GM23338 (cell line): ENCODE measurements at regions not wholly inside any gene's neighbourhood (a gene's known extent, or its start where the extent isn't known, plus 50 kb on each side); places are given as distances from the start of the nearest gene placed in this dataset.

ENCODE experiments used
- ATAC-seq: fragments of 200-7000 bp; cut with Tn5 transposase; 3 replicates; pipeline ENCODE4 v1.9.1; 2020
- DNase-seq: peaks from one replicate; pipeline ENCODE4 v3.0.0-alpha.2; 2015; ENCODE audit warnings: low spot score
- H2AFZ ChIP-seq: fragments of 200-600 bp; sonication (generic); 2 replicates; pipeline ENCODE4 v1.8.0; 2016; ENCODE audit warnings: antibody characterized with exemption, mild to moderate bottlenecking, moderate library complexity
- H3F3A ChIP-seq: fragments of 200-600 bp; sonication (generic); replicated peaks from 2 replicates; pipeline ENCODE4 v1.8.0; 2017; ENCODE audit warnings: antibody characterized with exemption, mixed run types, low read depth
- H3K27ac ChIP-seq: fragments of 200-600 bp; sonication (generic); 2 replicates; pipeline ENCODE4 v1.6.1; 2016; ENCODE audit warnings: low read depth
- H3K27me3 ChIP-seq: fragments of 200-600 bp; sonication (generic); 2 replicates; pipeline ENCODE4 v1.8.0; 2016; ENCODE audit warnings: mild to moderate bottlenecking, mixed run types, moderate library complexity; ENCODE audit not compliant: insufficient read depth
- H3K36me3 ChIP-seq: fragments of 200-600 bp; sonication (generic); 2 replicates; pipeline ENCODE4 v1.8.0; 2016; ENCODE audit warnings: mild to moderate bottlenecking; ENCODE audit not compliant: insufficient read depth
- H3K4me1 ChIP-seq: fragments of 200-600 bp; sonication (generic); 2 replicates; pipeline ENCODE4 v1.8.0; 2016; ENCODE audit warnings: mild to moderate bottlenecking, moderate library complexity; ENCODE audit not compliant: insufficient read depth
- H3K4me2 ChIP-seq: fragments of 200-600 bp; sonication (generic); 2 replicates; pipeline ENCODE4 v1.7.1; 2017; ENCODE audit warnings: mixed run types
- H3K4me3 ChIP-seq: fragments of 200-600 bp; sonication (generic); 2 replicates; pipeline ENCODE4 v1.6.1; 2016; ENCODE audit warnings: mixed run types
- H3K79me2 ChIP-seq: fragments of 200-600 bp; sonication (generic); replicated peaks from 2 replicates; pipeline ENCODE4 v1.8.0; 2017; ENCODE audit warnings: mild to moderate bottlenecking; ENCODE audit not compliant: insufficient read depth
- H3K9me2 ChIP-seq: fragments of 200-600 bp; sonication (generic); 2 replicates; pipeline ENCODE4 v1.8.0; 2017; ENCODE audit not compliant: insufficient read depth
- H4K20me1 ChIP-seq: fragments of 200-600 bp; sonication (generic); replicated peaks from 2 replicates; pipeline ENCODE4 v1.8.0; 2017; ENCODE audit warnings: mild to moderate bottlenecking; ENCODE audit not compliant: insufficient read depth
- H3K27ac Mint-ChIP-seq: 2 replicates; pipeline ENCODE4 v1.8.0; 2020; ENCODE audit warnings: inconsistent platforms, mild to moderate bottlenecking, moderate library complexity, mixed read lengths
- H3K27me3 Mint-ChIP-seq: 3 replicates; pipeline ENCODE4 v1.8.0; 2022; ENCODE audit warnings: low read depth, mild to moderate bottlenecking, moderate library complexity, mixed read lengths, inconsistent platforms; ENCODE audit not compliant: insufficient read depth, poor library complexity
- H3K36me3 Mint-ChIP-seq: 3 replicates; pipeline ENCODE4 v1.8.0; 2021; ENCODE audit warnings: low read depth, mild to moderate bottlenecking, inconsistent platforms, moderate library complexity, mixed read lengths
- H3K4me1 Mint-ChIP-seq: 3 replicates; pipeline ENCODE4 v1.8.0; 2020; ENCODE audit warnings: mild to moderate bottlenecking, inconsistent platforms, mixed read lengths
- H3K4me3 Mint-ChIP-seq: 3 replicates; pipeline ENCODE4 v1.8.0; 2021; ENCODE audit warnings: moderate library complexity, mild to moderate bottlenecking, inconsistent platforms, mixed read lengths
- H3K9me3 Mint-ChIP-seq: 3 replicates; pipeline ENCODE4 v1.8.0; 2020; ENCODE audit warnings: moderate library complexity, mild to moderate bottlenecking, inconsistent platforms, mixed read lengths
- CREB1 ChIP-seq: fragments of 250-450 bp; sonication (Bioruptor Pico); IDR thresholded peaks from 2 replicates; pipeline ENCODE4 v1.5.0; 2020; ENCODE audit warnings: low read depth, mild to moderate bottlenecking, moderate library complexity
- CTCF ChIP-seq, 2 experiments: fragments of 200-600 bp in 1 of 2; sonication (generic) in 1 of 2; conservative IDR thresholded peaks; 2 replicates each; pipeline versions ENCODE4 v1.5.1 to v1.6.1; 2016 to 2017; ENCODE audit warnings: antibody characterized with exemption in 2 of 2, low read depth in 2 of 2, mild to moderate bottlenecking in 2 of 2, moderate library complexity in 1 of 2
- ETS1 ChIP-seq: IDR thresholded peaks from 2 replicates; pipeline ENCODE4 v1.6.1; 2016; ENCODE audit warnings: antibody characterized with exemption
- EZH2 ChIP-seq: fragments of 200-600 bp; sonication (generic); IDR thresholded peaks from one replicate; pipeline ENCODE4 v1.8.0; 2017; ENCODE audit warnings: antibody characterized with exemption, mild to moderate bottlenecking, low read depth; ENCODE audit not compliant: unreplicated experiment
- EZH2phosphoT487 ChIP-seq: fragments of 200-600 bp; sonication (generic); IDR thresholded peaks from one replicate; pipeline ENCODE4 v1.8.1; 2018; ENCODE audit warnings: antibody characterized with exemption; ENCODE audit not compliant: unreplicated experiment
- JUNB ChIP-seq: IDR thresholded peaks from one replicate; pipeline ENCODE4 v1.6.1; 2016; ENCODE audit warnings: antibody characterized with exemption; ENCODE audit not compliant: unreplicated experiment
- NANOG ChIP-seq: IDR thresholded peaks from 2 replicates; pipeline ENCODE4 v1.6.1; 2016; ENCODE audit warnings: antibody characterized with exemption, borderline replicate concordance
- POLR2AphosphoS5 ChIP-seq: IDR thresholded peaks from 2 replicates; pipeline ENCODE4 v1.6.1; 2016; ENCODE audit warnings: antibody characterized with exemption, low read depth
- REST ChIP-seq: IDR thresholded peaks from one replicate; pipeline ENCODE4 v1.6.1; 2018; ENCODE audit warnings: antibody characterized with exemption; ENCODE audit not compliant: unreplicated experiment
- STAT1 ChIP-seq: IDR thresholded peaks from one replicate; pipeline ENCODE4 v1.6.1; 2016; ENCODE audit warnings: antibody characterized with exemption; ENCODE audit not compliant: unreplicated experiment
- ZNF114 ChIP-seq: fragments of 250-450 bp; sonication (Bioruptor Pico); IDR thresholded peaks from 2 replicates; pipeline ENCODE4 v1.5.0; 2020; ENCODE audit warnings: mild to moderate bottlenecking, moderate library complexity
- ZNF331 ChIP-seq: fragments of 250-450 bp; sonication (Bioruptor Pico); IDR thresholded peaks from 2 replicates; pipeline ENCODE4 v1.5.0; 2020; ENCODE audit warnings: low read depth, mild to moderate bottlenecking, moderate library complexity
- ZNF462 ChIP-seq: fragments of 250-450 bp; sonication (Bioruptor Pico); IDR thresholded peaks from 2 replicates; pipeline ENCODE4 v1.5.0; 2020; ENCODE audit warnings: mild to moderate bottlenecking, moderate library complexity

- H3K4me3 Mint-ChIP-seq, result no peak overlapping the region
- Histone ChIP-seq H2AFZ (no peak overlapping the region), H3K79me2 (no peaks in the 10 kb centered on the region), H3K27ac (no peak overlapping the region), H3K4me1 (peaks cover 13% of the 10 kb centered on the region), H3K36me3 (no peaks in the 10 kb centered on the region), H3K4me3 (no peak overlapping the region), H3K27me3 (no peaks in the 10 kb centered on the region), H3F3A (no peaks in the 10 kb centered on the region), H3K9me2 (no peaks in the 10 kb centered on the region), H3K4me2 (no peak overlapping the region), H4K20me1 (no peaks in the 10 kb centered on the region)
- H3K4me1 Mint-ChIP-seq, result peaks cover 15% of the 10 kb centered on the region
- TF ChIP-seq CREB1 (no peak), ETS1 (no peak), POLR2AphosphoS5 (no peak), STAT1 (no peak), ZNF462 (CRISPR knock-in tag) (no peak), JUNB (no peak), CTCF (conservative IDR thresholded peaks at IDR 0.05; ENCODE audit: low read depth in 2 of 2) (no peak), EZH2 (no peak), REST (no peak), ZNF114 (CRISPR knock-in tag) (no peak), ZNF331 (CRISPR knock-in tag) (no peak), EZH2phosphoT487 (no peak), NANOG (no peak)
- H3K27ac Mint-ChIP-seq, result no peak overlapping the region; the same call in 1 of the 2 replicates
- no peaks in the 10 kb centered on the region for H3K36me3 Mint-ChIP-seq
- ATAC-seq, result no peak
- H3K27me3 Mint-ChIP-seq, result peaks cover 1% of the 10 kb centered on the region
- H3K9me3 Mint-ChIP-seq, result no peaks in the 10 kb centered on the region
- DNase-seq, result no peak
Measured at GRCh38 chr6:143607168-143607567, 70.6 kb upstream of the PHACTR2 start.
